Thyroid gland (tissue), 4 donors: ENCODE measurements at regions not wholly inside any gene's neighbourhood (a gene's known extent, or its start where the extent isn't known, plus 50 kb on each side); places are given as distances from the start of the nearest gene placed in this dataset.

ENCODE experiments used
- DNase-seq, 2 donors: peaks; one replicate each; pipeline ENCODE4 v3.0.0-alpha.2; 2019
- H3K27ac ChIP-seq, 3 donors: fragments of 200-600 bp; sonication (generic); 1 replicate in 2 of 3; 2 replicates in 1 of 3; pipeline ENCODE4 v1.5.1; 2016 to 2019; ENCODE audit warnings: mild to moderate bottlenecking in 1 of 3, moderate library complexity in 1 of 3
- H3K27me3 ChIP-seq: fragments of 200-600 bp; sonication (generic); one replicate; pipeline ENCODE4 v1.5.1; 2019
- H3K36me3 ChIP-seq, 2 donors: fragments of 200-600 bp; sonication (generic); one replicate each; pipeline ENCODE4 v1.5.1; 2016 to 2019
- H3K4me1 ChIP-seq, 2 donors: fragments of 200-600 bp; sonication (generic); one replicate each; pipeline ENCODE4 v1.5.1; 2017 to 2019
- H3K4me3 ChIP-seq, 3 donors: fragments of 200-600 bp; sonication (generic); replicated peaks in 1 of 3; 1 replicate in 2 of 3; 2 replicates in 1 of 3; pipeline ENCODE4 v1.5.1; 2016; ENCODE audit warnings: mild to moderate bottlenecking in 1 of 3
- H3K9me3 ChIP-seq: fragments of 200-600 bp; sonication (generic); one replicate; pipeline ENCODE4 v1.5.1; 2017
- POLR2A ChIP-seq, 2 donors: fragments of 450-650 bp; IDR thresholded peaks; one replicate each; pipeline ENCODE4 v1.6.1; 2017; ENCODE audit warnings: antibody characterized with exemption in 2 of 2, mild to moderate bottlenecking in 2 of 2, moderate library complexity in 1 of 2
- WGBS, 2 donors: methylation state at CpG; one replicate each; pipeline ENCODE4 v1.1.5; 2017; 5-methylcytosine and 5-hydroxymethylcytosine counted together
- intact Hi-C: fragments of 100-400 bp; cut with DNase I; formaldehyde crosslinking; loops from one replicate; pipeline ENCODE4 v1.15.1; 2023
- TF ChIP-seq, protein P1 (sequence below), 6 experiments: fragments of 200-600 bp in 3 of 6; fragments of 450-650 bp in 3 of 6; sonication (generic) in 3 of 6; IDR thresholded peaks; one replicate each; pipeline ENCODE4 v1.5.1; 2016 to 2019; ENCODE audit warnings: antibody characterized with exemption in 6 of 6, mild to moderate bottlenecking in 2 of 6, inconsistent platforms in 1 of 6, moderate library complexity in 1 of 6

DNA sequence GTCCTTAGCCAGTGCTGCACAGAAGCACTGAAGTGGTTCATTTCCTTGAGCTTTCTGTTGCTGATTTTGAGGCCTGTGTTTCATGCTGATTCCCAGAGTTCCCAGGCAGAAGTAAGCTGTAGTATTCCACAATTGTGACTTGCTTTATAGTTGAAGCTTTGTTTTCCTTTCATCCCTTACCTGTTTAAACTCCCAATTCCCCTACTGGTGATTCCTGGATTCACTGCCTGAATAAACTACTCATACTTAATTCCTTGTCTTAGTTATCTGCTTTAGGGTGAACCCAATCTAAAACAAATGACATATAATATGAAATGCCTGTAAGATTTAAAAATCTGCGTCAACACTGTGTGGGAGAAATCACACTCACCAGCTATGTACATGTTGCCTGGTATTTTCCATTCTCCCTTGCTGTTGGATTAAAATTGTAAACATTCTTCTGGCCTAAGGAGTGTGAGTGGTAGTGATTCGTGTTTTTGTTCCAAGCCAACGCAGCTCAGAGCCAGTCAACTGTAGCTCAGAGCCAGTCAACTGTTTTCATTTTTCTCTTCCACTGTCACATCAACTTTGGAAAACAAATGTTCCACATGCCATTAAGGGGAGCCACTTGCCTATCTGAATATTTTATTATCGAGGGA, 879.4 kb downstream of the MRPL39 start:
- peaks cover 5 to 15% of the 10 kb centered on the region in 2 donors for H3K4me1 ChIP-seq
- no peaks in the 10 kb centered on the region for H3K27me3 ChIP-seq
- WGBS, 2 donors, result 21 to 28% methylated on average over 4 of the region's 4 CpGs
- peak overlapping the region; percentile 49 to 82 (median 55) for H3K27ac ChIP-seq
- H3K36me3 ChIP-seq, result no peaks in the 10 kb centered on the region
- intact Hi-C loops, result no loop called here
- peak; percentile 32 to 48 for DNase-seq
- no peaks in the 10 kb centered on the region for H3K9me3 ChIP-seq
- no peak overlapping the region for H3K4me3 ChIP-seq
- TF ChIP-seq, protein P1, sequence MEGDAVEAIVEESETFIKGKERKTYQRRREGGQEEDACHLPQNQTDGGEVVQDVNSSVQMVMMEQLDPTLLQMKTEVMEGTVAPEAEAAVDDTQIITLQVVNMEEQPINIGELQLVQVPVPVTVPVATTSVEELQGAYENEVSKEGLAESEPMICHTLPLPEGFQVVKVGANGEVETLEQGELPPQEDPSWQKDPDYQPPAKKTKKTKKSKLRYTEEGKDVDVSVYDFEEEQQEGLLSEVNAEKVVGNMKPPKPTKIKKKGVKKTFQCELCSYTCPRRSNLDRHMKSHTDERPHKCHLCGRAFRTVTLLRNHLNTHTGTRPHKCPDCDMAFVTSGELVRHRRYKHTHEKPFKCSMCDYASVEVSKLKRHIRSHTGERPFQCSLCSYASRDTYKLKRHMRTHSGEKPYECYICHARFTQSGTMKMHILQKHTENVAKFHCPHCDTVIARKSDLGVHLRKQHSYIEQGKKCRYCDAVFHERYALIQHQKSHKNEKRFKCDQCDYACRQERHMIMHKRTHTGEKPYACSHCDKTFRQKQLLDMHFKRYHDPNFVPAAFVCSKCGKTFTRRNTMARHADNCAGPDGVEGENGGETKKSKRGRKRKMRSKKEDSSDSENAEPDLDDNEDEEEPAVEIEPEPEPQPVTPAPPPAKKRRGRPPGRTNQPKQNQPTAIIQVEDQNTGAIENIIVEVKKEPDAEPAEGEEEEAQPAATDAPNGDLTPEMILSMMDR (IDR thresholded peaks at IDR 0.05), result peak in 4 of 6 experiments; percentile 21 to 50 (median 35)
- TF ChIP-seq POLR2A (IDR thresholded peaks at IDR 0.05), result no peak

DNA sequence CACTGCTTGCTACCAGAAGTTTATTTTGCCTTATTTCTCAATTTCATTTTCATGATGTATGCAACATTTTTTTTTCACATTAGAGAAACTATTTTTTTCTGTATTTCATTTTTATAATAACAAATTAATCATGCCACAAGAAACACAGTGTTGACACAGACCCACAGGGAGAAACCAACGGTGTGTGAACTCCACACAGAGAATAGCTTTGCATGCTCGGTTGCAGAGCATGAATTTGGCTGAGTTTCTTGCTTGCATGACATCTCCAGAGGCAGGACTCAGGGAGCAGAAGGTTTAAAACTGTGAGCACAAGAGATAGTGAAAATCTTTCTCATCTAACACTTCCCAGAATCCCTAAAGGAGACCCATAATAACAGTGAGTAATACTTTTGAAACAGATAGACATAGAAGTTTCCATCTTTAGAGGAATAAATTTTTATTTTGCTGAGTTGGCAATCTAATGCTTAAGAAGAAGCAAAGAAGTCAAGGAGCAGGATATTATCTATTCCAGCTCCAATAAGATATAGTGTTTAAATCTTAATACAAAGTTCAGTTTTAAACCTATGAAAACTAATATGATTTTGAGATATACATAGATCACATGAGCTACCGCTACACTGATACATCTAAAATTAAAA, 890.9 kb downstream of the MRPL39 start:
- Histone ChIP-seq H3K4me3 (no peak overlapping the region), H3K27ac (peak overlapping the region in 2 of 3 donors; percentile 45 to 65), H3K27me3 (no peaks in the 10 kb centered on the region), H3K36me3 (no peaks in the 10 kb centered on the region), H3K4me1 (peaks cover 12 to 16% of the 10 kb centered on the region in 2 donors), H3K9me3 (no peaks in the 10 kb centered on the region)
- peak; percentile 58 to 70 for DNase-seq
- TF ChIP-seq, protein P1 (IDR thresholded peaks at IDR 0.05), result no peak
- no peak for TF ChIP-seq POLR2A (IDR thresholded peaks at IDR 0.05)
- intact Hi-C loops, result no loop called here
- 34 to 36% methylated on average over 3 of the region's 3 CpGs for WGBS, 2 donors

DNA sequence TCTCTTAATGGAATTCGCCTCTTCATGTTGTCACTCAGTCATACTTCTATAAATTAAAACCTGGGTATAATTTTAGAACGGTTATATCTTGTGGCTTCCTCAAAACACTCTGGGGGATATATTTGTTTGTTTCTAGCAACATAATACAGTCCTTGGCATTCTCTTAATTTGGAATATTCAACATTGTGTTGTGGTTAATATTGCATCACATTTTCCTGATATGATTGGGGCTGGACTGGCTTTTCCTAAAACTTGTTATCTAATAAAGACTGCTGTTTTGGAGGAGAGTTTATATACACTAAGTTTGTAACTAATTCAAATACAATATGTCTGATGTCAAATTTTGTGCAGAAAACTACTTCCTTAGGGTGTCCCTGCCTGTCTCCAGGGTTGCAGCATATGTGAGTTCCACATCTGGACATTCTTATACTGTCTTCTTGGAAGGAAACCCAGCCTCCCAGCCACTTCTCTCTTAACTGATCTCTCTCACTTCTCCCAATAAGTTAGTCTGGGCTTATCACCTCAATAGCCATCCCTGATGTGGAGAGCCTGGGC, 892.6 kb downstream of the MRPL39 start:
- Histone ChIP-seq H3K27ac (peak overlapping the region in 1 of 3 donors; percentile 26), H3K9me3 (no peaks in the 10 kb centered on the region), H3K36me3 (no peaks in the 10 kb centered on the region), H3K4me3 (no peak overlapping the region), H3K27me3 (no peaks in the 10 kb centered on the region), H3K4me1 (peaks cover 12 to 16% of the 10 kb centered on the region in 2 donors)
- intact Hi-C loops, result no loop called here
- WGBS, 2 donors, result 84% methylated on average over 2 of the region's 2 CpGs
- DNase-seq, result no peak
- TF ChIP-seq, protein P1 (IDR thresholded peaks at IDR 0.05), result no peak
- no peak for TF ChIP-seq POLR2A (IDR thresholded peaks at IDR 0.05)

DNA sequence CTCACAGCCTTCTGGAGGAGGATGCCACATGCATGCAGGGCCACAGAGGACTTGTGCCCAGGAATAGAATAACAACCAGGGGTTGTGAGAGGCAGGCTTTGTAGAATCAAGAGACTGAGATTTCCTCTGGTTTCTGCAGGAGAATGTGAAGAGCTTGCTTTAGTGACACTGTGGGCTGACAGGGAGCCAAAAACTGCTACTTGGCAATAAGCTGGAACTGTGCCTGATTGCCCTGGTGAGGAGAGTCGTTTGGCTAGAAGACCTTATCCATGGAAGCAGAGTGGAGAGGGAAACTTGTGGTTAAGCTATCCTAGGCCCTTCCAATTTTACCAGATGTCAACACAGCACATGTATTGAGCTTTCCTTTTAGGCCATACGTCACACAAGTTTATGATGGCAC, 902.1 kb downstream of the MRPL39 start:
- no peak for TF ChIP-seq POLR2A (IDR thresholded peaks at IDR 0.05)
- TF ChIP-seq, protein P1 (IDR thresholded peaks at IDR 0.05), result no peak
- intact Hi-C loops, result no loop called here
- WGBS, 2 donors, result 44 to 46% methylated on average over 2 of the region's 2 CpGs
- H3K27me3 ChIP-seq, result no peaks in the 10 kb centered on the region
- peak overlapping the region in 1 of 3 donors; percentile 54 for H3K27ac ChIP-seq
- peaks cover 4 to 6% of the 10 kb centered on the region in 2 donors for H3K4me1 ChIP-seq
- H3K9me3 ChIP-seq, result no peaks in the 10 kb centered on the region
- H3K4me3 ChIP-seq, result no peak overlapping the region
- peak; percentile 91 to 92 for DNase-seq
- H3K36me3 ChIP-seq, result no peaks in the 10 kb centered on the region

DNA sequence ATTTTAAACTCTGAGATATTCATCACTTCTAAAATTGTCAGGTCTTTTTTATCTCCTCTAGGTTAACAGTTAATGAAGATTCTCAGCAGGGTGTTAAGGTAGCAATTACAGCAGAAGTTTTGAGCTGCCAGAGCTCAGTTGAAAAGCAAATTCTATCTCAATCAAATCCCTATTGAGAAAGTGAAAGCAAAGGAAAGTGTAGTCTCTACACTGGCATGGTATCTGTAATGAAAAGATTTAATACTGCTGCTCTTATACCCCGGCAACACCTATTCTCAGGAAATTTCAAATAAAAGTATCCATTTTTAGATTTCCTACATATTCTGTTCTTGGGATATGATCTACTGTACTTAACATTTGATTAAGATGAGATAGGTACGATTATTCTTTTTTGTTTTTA, 913.5 kb downstream of the MRPL39 start:
- Histone ChIP-seq H3K27ac (no peak overlapping the region), H3K9me3 (no peaks in the 10 kb centered on the region), H3K4me1 (no peaks in the 10 kb centered on the region), H3K27me3 (no peaks in the 10 kb centered on the region), H3K36me3 (no peaks in the 10 kb centered on the region), H3K4me3 (no peak overlapping the region)
- intact Hi-C loops, result no loop called here
- no peak for DNase-seq
- 85 to 86% methylated on average over 2 of the region's 2 CpGs for WGBS, 2 donors
- TF ChIP-seq POLR2A (IDR thresholded peaks at IDR 0.05), result no peak
- TF ChIP-seq, protein P1 (IDR thresholded peaks at IDR 0.05), result no peak
